Uterus (tissue), 3 donors: ENCODE measurements at regions not wholly inside any gene's neighbourhood (a gene's known extent, or its start where the extent isn't known, plus 50 kb on each side); places are given as distances from the start of the nearest gene placed in this dataset.

Source experiments
- DNase-seq, 2 donors: peaks; one replicate each; pipeline ENCODE4 v3.0.0-alpha.2; 2019 to 2020
- H3K27ac ChIP-seq, 2 donors: fragments of 200-600 bp; sonication (generic); 1 replicate in 1 of 2; 2 replicates in 1 of 2; pipeline ENCODE4 v1.5.1; 2016 to 2018
- H3K27me3 ChIP-seq, 2 donors: fragments of 200-600 bp; sonication (generic); one replicate each; pipeline ENCODE4 v1.5.1; 2018 to 2019; ENCODE audit warnings: control low read depth in 1 of 2
- H3K36me3 ChIP-seq, 2 donors: fragments of 200-600 bp; sonication (generic); one replicate each; pipeline ENCODE4 v1.5.1; 2019; ENCODE audit warnings: control low read depth in 1 of 2
- H3K4me1 ChIP-seq, 2 donors: fragments of 200-600 bp; sonication (generic); one replicate each; pipeline ENCODE4 v1.5.1; 2018 to 2019; ENCODE audit warnings: control low read depth in 1 of 2
- H3K4me3 ChIP-seq, 2 donors: fragments of 200-600 bp; sonication (generic); 1 replicate in 1 of 2; 2 replicates in 1 of 2; pipeline ENCODE4 v1.5.1; 2018 to 2019; ENCODE audit warnings: mild to moderate bottlenecking in 1 of 2
- H3K9me3 ChIP-seq, 2 donors: fragments of 200-600 bp; sonication (generic); one replicate each; pipeline ENCODE4 v1.5.1; 2019; ENCODE audit warnings: control low read depth in 1 of 2
- POLR2A ChIP-seq, 2 donors: fragments of 450-650 bp; IDR thresholded peaks; one replicate each; pipeline ENCODE4 v1.6.1; 2016; ENCODE audit warnings: antibody characterized with exemption in 2 of 2, mild to moderate bottlenecking in 1 of 2, moderate library complexity in 1 of 2
- intact Hi-C: fragments of 100-400 bp; cut with DNase I; formaldehyde crosslinking; loops from one replicate; pipeline ENCODE4 v1.15.1; 2023; ENCODE audit warnings: low total_unique reads
- TF ChIP-seq, protein P1 (sequence below), 4 experiments: fragments of 200-600 bp in 2 of 4; fragments of 450-650 bp in 2 of 4; sonication (generic) in 2 of 4; IDR thresholded peaks; one replicate each; pipeline ENCODE4 v1.5.1; 2016 to 2019; ENCODE audit warnings: antibody characterized with exemption in 4 of 4, mild to moderate bottlenecking in 2 of 4, moderate library complexity in 1 of 4
- donor health status: DM: yes; HTN: yes; CAD: no.

DNA sequence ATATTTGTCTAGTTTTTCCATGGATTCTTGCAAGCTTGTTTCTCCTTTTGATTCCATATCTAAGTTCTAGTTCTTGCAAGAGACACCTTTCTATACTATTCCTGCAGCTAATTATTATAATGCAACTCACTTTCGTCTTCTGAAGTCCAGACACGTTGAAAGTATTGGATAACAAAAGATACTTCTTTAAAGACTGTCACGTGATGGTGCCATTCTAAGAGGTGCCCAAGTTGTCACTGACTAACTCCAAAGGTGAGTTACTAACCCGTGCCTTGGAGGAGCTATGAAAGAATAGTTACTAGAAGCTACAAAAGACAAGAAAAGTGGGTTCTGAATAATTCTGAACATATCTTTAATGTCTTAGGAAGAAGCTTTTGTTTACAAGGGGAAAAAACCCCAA is 322.6 kb downstream of the HDGFL1 start:
- Histone ChIP-seq H3K4me3 (no peak overlapping the region), H3K9me3 (no peaks in the 10 kb centered on the region), H3K4me1 (no peaks in the 10 kb centered on the region), H3K27ac (peak overlapping the region; percentile 83 to 91), H3K27me3 (no peaks in the 10 kb centered on the region), H3K36me3 (no peaks in the 10 kb centered on the region)
- intact Hi-C loops, result no loop called here
- no peak for TF ChIP-seq POLR2A (IDR thresholded peaks at IDR 0.05)
- TF ChIP-seq, protein P1, sequence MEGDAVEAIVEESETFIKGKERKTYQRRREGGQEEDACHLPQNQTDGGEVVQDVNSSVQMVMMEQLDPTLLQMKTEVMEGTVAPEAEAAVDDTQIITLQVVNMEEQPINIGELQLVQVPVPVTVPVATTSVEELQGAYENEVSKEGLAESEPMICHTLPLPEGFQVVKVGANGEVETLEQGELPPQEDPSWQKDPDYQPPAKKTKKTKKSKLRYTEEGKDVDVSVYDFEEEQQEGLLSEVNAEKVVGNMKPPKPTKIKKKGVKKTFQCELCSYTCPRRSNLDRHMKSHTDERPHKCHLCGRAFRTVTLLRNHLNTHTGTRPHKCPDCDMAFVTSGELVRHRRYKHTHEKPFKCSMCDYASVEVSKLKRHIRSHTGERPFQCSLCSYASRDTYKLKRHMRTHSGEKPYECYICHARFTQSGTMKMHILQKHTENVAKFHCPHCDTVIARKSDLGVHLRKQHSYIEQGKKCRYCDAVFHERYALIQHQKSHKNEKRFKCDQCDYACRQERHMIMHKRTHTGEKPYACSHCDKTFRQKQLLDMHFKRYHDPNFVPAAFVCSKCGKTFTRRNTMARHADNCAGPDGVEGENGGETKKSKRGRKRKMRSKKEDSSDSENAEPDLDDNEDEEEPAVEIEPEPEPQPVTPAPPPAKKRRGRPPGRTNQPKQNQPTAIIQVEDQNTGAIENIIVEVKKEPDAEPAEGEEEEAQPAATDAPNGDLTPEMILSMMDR (IDR thresholded peaks at IDR 0.05), result no peak
- no peak for DNase-seq

DNA sequence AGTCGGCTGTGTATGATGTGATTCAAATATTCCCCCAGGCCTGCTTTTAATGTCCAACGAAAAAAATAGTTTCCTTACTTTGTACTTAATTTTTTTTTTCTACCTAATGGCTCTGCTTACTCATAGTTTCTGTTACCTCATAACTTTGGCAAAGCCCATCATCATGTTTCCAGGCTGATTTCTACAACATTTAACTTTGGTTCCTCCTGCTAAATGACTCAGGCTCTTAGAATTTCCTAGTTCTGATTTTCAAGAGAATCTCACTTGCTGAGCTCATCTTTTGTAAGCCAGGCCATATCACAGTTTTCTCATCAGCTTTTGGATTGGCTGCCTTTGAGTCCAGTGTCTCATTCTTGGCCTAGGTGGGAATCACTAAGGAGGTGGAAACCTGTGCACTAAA is 323.1 kb downstream of the HDGFL1 start:
- peak; percentile 20 to 54 for DNase-seq
- H3K4me3 ChIP-seq, result no peak overlapping the region
- H3K27me3 ChIP-seq, result no peaks in the 10 kb centered on the region
- no peaks in the 10 kb centered on the region for H3K9me3 ChIP-seq
- no peaks in the 10 kb centered on the region for H3K4me1 ChIP-seq
- intact Hi-C loops, result no loop called here
- no peak for TF ChIP-seq POLR2A (IDR thresholded peaks at IDR 0.05)
- TF ChIP-seq, protein P1 (IDR thresholded peaks at IDR 0.05), result no peak
- H3K27ac ChIP-seq, result peak overlapping the region; percentile 83 to 91
- H3K36me3 ChIP-seq, result no peaks in the 10 kb centered on the region

DNA sequence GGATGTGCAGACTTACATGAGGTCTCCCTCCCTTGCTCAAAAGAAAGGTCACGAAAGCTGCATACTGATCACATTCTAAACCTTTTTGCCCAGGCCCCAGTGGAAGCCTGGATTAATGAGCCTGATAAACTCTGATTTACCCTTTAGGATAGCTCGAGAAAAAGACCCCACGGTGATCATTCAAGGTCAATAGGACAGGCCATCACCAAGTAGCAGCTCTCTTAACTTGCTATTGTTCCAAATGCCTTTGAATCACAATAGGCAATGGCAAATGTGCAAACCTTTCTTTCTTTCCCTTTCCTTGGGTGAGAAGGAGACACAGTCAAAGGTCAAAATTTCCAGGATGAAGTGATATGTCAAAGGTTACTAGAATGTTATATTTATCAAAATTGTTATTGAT is 327.3 kb downstream of the HDGFL1 start:
- no peaks in the 10 kb centered on the region for H3K4me1 ChIP-seq
- TF ChIP-seq POLR2A (IDR thresholded peaks at IDR 0.05), result no peak
- TF ChIP-seq, protein P1 (IDR thresholded peaks at IDR 0.05), result no peak
- DNase-seq, result no peak
- intact Hi-C loops, result no loop called here
- H3K36me3 ChIP-seq, result no peaks in the 10 kb centered on the region
- H3K4me3 ChIP-seq, result no peak overlapping the region
- no peak overlapping the region for H3K27ac ChIP-seq
- no peaks in the 10 kb centered on the region for H3K9me3 ChIP-seq
- no peaks in the 10 kb centered on the region for H3K27me3 ChIP-seq

DNA sequence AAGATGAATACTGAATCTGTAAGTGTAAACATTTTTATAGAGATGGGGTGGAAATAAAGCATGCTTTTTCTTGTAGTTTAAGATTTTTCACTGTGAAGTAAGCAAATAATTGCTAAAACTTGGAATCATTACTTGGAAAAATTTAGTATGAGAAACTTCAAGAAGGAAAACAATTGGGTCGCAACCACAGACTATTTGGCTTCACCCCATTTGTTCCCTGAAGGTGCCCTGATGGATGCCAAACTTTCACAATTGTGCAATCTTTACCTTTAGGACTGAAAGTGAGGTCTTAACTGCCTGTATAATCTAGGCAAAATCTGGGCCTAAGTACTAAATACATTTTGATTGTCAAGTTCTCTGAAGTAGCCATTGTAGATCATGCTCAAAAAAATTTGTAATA is 330.1 kb downstream of the HDGFL1 start:
- DNase-seq, result no peak
- TF ChIP-seq POLR2A (IDR thresholded peaks at IDR 0.05), result no peak
- TF ChIP-seq, protein P1 (IDR thresholded peaks at IDR 0.05), result no peak
- H3K27ac ChIP-seq, result no peak overlapping the region

DNA sequence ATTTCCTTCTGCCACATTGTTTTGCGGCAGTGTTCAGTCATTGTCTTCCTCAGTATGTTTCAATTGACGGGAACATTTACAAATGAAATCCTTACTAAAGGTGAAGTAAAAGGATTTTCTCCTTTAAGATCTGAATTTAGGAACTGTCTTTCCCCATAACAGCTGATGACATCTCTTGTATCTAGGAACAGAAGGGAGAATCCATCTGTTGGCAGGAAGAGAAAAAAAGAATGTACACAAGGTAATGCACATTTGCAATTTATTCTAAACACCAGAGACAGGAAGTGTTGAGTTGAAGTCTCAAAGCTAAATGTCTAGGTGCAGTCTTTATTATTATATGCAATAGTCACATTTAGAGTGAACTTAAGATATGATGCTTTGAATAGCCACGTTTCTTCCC is 334.5 kb downstream of the HDGFL1 start:
- no peak for DNase-seq
- H3K4me3 ChIP-seq, result no peak overlapping the region
- H3K9me3 ChIP-seq, result no peaks in the 10 kb centered on the region
- TF ChIP-seq, protein P1 (IDR thresholded peaks at IDR 0.05), result no peak
- no peak for TF ChIP-seq POLR2A (IDR thresholded peaks at IDR 0.05)
- H3K27me3 ChIP-seq, result no peaks in the 10 kb centered on the region
- intact Hi-C loops, result no loop called here
- no peaks in the 10 kb centered on the region for H3K36me3 ChIP-seq
- no peak overlapping the region for H3K27ac ChIP-seq
- H3K4me1 ChIP-seq, result no peaks in the 10 kb centered on the region

More for the DNA sequence above, 330.1 kb downstream of the HDGFL1 start:
- H3K9me3 ChIP-seq, result no peaks in the 10 kb centered on the region
- H3K4me3 ChIP-seq, result no peak overlapping the region
- no peaks in the 10 kb centered on the region for H3K36me3 ChIP-seq
- H3K27me3 ChIP-seq, result no peaks in the 10 kb centered on the region
- H3K4me1 ChIP-seq, result no peaks in the 10 kb centered on the region
- intact Hi-C loops, result no loop called here
